Neural progenitor cell (in vitro differentiated cells): ENCODE measurements at regions not wholly inside any gene's neighbourhood (a gene's known extent, or its start where the extent isn't known, plus 50 kb on each side); places are given as distances from the start of the nearest gene placed in this dataset.
"Not testable (repeated sequence)": the region's sequence is repeated elsewhere in the genome, so short reads cannot be mapped to it uniquely, and the experiment has no call there.

Experiments used
- DNase-seq: peaks from one replicate; pipeline ENCODE4 v3.0.0-alpha.2; 2016; ENCODE audit warnings: low spot score
- H2AFZ ChIP-seq: fragments of 200-600 bp; sonication (generic); replicated peaks from 2 replicates; pipeline ENCODE4 v1.6.1; 2016; ENCODE audit warnings: antibody characterized with exemption
- H3F3A ChIP-seq: fragments of 200-600 bp; sonication (generic); 2 replicates; pipeline ENCODE4 v1.6.1; 2016; ENCODE audit warnings: antibody characterized with exemption, low read depth
- H3K27ac ChIP-seq: fragments of 200-600 bp; sonication (generic); 2 replicates; pipeline ENCODE4 v1.5.1; 2016; ENCODE audit warnings: mild to moderate bottlenecking
- H3K27me3 ChIP-seq: fragments of 200-600 bp; sonication (generic); 2 replicates; pipeline ENCODE4 v1.6.1; 2016; ENCODE audit warnings: mild to moderate bottlenecking, moderate library complexity
- H3K36me3 ChIP-seq: fragments of 200-600 bp; sonication (generic); 2 replicates; pipeline ENCODE4 v1.5.1; 2016
- H3K4me1 ChIP-seq: fragments of 200-600 bp; sonication (generic); 2 replicates; pipeline ENCODE4 v1.6.1; 2016; ENCODE audit warnings: mixed run types
- H3K4me2 ChIP-seq: fragments of 200-600 bp; sonication (generic); 2 replicates; pipeline ENCODE4 v1.6.1; 2016
- H3K4me3 ChIP-seq: fragments of 200-600 bp; sonication (generic); 2 replicates; pipeline ENCODE4 v1.5.1; 2016
- H3K79me2 ChIP-seq: fragments of 200-600 bp; sonication (generic); 2 replicates; pipeline ENCODE4 v1.6.1; 2016; ENCODE audit warnings: low read depth
- H3K9ac ChIP-seq: fragments of 200-600 bp; sonication (generic); 2 replicates; pipeline ENCODE4 v1.6.1; 2016
- H3K9me3 ChIP-seq: fragments of 200-600 bp; sonication (generic); 2 replicates; pipeline ENCODE4 v1.5.1; 2016; ENCODE audit warnings: low read depth
- H4K20me1 ChIP-seq: fragments of 200-600 bp; sonication (generic); 2 replicates; pipeline ENCODE4 v1.6.1; 2016; ENCODE audit warnings: low read depth
- H3K27ac Mint-ChIP-seq: 3 replicates; pipeline ENCODE4 v1.8.0; 2021; ENCODE audit warnings: mixed read lengths
- H3K27me3 Mint-ChIP-seq: 2 replicates; pipeline ENCODE4 v1.8.0; 2022; ENCODE audit warnings: low read depth, mild to moderate bottlenecking, inconsistent platforms, moderate library complexity, mixed read lengths; ENCODE audit not compliant: insufficient read depth
- H3K36me3 Mint-ChIP-seq: 3 replicates; pipeline ENCODE4 v1.8.0; 2021; ENCODE audit warnings: mixed read lengths
- H3K4me1 Mint-ChIP-seq: 3 replicates; pipeline ENCODE4 v1.8.0; 2021; ENCODE audit warnings: mixed read lengths
- H3K4me3 Mint-ChIP-seq: 3 replicates; pipeline ENCODE4 v1.8.0; 2021; ENCODE audit warnings: mild to moderate bottlenecking, moderate library complexity, mixed read lengths
- H3K9me3 Mint-ChIP-seq: 3 replicates; pipeline ENCODE4 v1.8.0; 2020; ENCODE audit warnings: mixed read lengths
- CTCF ChIP-seq: fragments of 200-600 bp; sonication (generic); IDR thresholded peaks from 2 replicates; pipeline ENCODE4 v1.5.1; 2017; ENCODE audit warnings: antibody characterized with exemption, mild to moderate bottlenecking
- EZH2 ChIP-seq: fragments of 200-600 bp; sonication (generic); IDR thresholded peaks from 2 replicates; pipeline ENCODE4 v1.6.1; 2017; ENCODE audit warnings: antibody characterized with exemption, mild to moderate bottlenecking, moderate library complexity
- EZH2phosphoT487 ChIP-seq: fragments of 200-600 bp; sonication (generic); IDR thresholded peaks from 2 replicates; pipeline ENCODE4 v1.6.1; 2017; ENCODE audit warnings: antibody characterized with exemption

GRCh38 chr10:83518779-83519178 lies 620.5 kb upstream of the GHITM start:
- Mint-ChIP-seq H3K27me3 (peaks cover 3% of the 10 kb centered on the region), H3K4me1 (peaks cover 26% of the 10 kb centered on the region), H3K27ac (no peak overlapping the region), H3K36me3 (no peaks in the 10 kb centered on the region), H3K4me3 (no peak overlapping the region), H3K9me3 (no peaks in the 10 kb centered on the region)
- no peaks in the 10 kb centered on the region for H3K79me2 ChIP-seq
- DNase-seq, result no peak
- peaks cover 11% of the 10 kb centered on the region for H3K4me1 ChIP-seq
- H2AFZ ChIP-seq, result no peak overlapping the region
- H3K4me3 ChIP-seq, result no peak overlapping the region
- H3F3A ChIP-seq, result no peaks in the 10 kb centered on the region
- no peaks in the 10 kb centered on the region for H3K27me3 ChIP-seq
- no peak overlapping the region for H3K9ac ChIP-seq
- no peak for TF ChIP-seq CTCF
- no peak for TF ChIP-seq EZH2phosphoT487
- no peak for TF ChIP-seq EZH2
- no peak overlapping the region for H3K4me2 ChIP-seq
- H3K9me3 ChIP-seq, result no peaks in the 10 kb centered on the region
- no peak overlapping the region for H3K27ac ChIP-seq
- no peaks in the 10 kb centered on the region for H3K36me3 ChIP-seq
- H4K20me1 ChIP-seq, result no peaks in the 10 kb centered on the region

GRCh38 chr10:83520386-83520785 lies 618.9 kb upstream of the GHITM start:
- not testable (repeated sequence) for H3K4me3 ChIP-seq, H3K27ac Mint-ChIP-seq, H3K79me2 ChIP-seq, H3K9me3 ChIP-seq, H3F3A ChIP-seq, H3K4me2 ChIP-seq, H3K9ac ChIP-seq, H2AFZ ChIP-seq, DNase-seq, H3K27ac ChIP-seq, H4K20me1 ChIP-seq, H3K36me3 ChIP-seq, H3K4me3 Mint-ChIP-seq, H3K27me3 Mint-ChIP-seq, H3K9me3 Mint-ChIP-seq, H3K36me3 Mint-ChIP-seq, H3K27me3 ChIP-seq
- peaks cover 11% of the 10 kb centered on the region for H3K4me1 ChIP-seq
- H3K4me1 Mint-ChIP-seq, result peaks cover 26% of the 10 kb centered on the region

- Mint-ChIP-seq H3K9me3 (peaks cover 2% of the 10 kb centered on the region), H3K27ac (no peak overlapping the region), H3K4me3 (no peak overlapping the region), H3K36me3 (no peaks in the 10 kb centered on the region), H3K27me3 (peaks cover 5% of the 10 kb centered on the region), H3K4me1 (peaks cover 14% of the 10 kb centered on the region)
- no peak overlapping the region for H3K4me3 ChIP-seq
- H3K27me3 ChIP-seq, result no peaks in the 10 kb centered on the region
- DNase-seq, result no peak
- H3K27ac ChIP-seq, result no peak overlapping the region
- H3K4me1 ChIP-seq, result peaks cover 3% of the 10 kb centered on the region
- no peaks in the 10 kb centered on the region for H3K36me3 ChIP-seq
- no peaks in the 10 kb centered on the region for H3F3A ChIP-seq
- TF ChIP-seq EZH2phosphoT487 (no peak), EZH2 (no peak), CTCF (no peak)
- no peaks in the 10 kb centered on the region for H3K79me2 ChIP-seq
- no peak overlapping the region for H2AFZ ChIP-seq
- no peak overlapping the region for H3K9ac ChIP-seq
- no peaks in the 10 kb centered on the region for H3K9me3 ChIP-seq
- H4K20me1 ChIP-seq, result no peaks in the 10 kb centered on the region
- H3K4me2 ChIP-seq, result no peak overlapping the region
Measured at GRCh38 chr10:83522456-83522855, 616.9 kb upstream of the GHITM start.

- Mint-ChIP-seq H3K4me1 (peaks cover 12% of the 10 kb centered on the region), H3K9me3 (peaks cover 6% of the 10 kb centered on the region), H3K36me3 (no peaks in the 10 kb centered on the region), H3K27me3 (peaks cover 5% of the 10 kb centered on the region), H3K4me3 (no peak overlapping the region), H3K27ac (no peak overlapping the region)
- Histone ChIP-seq H3K4me1 (no peaks in the 10 kb centered on the region), H3K9me3 (no peaks in the 10 kb centered on the region), H3F3A (no peaks in the 10 kb centered on the region), H4K20me1 (no peaks in the 10 kb centered on the region), H3K4me2 (no peak overlapping the region), H3K9ac (no peak overlapping the region), H3K27ac (no peak overlapping the region), H3K4me3 (no peak overlapping the region), H3K27me3 (no peaks in the 10 kb centered on the region), H3K36me3 (no peaks in the 10 kb centered on the region), H3K79me2 (no peaks in the 10 kb centered on the region), H2AFZ (no peak overlapping the region)
- TF ChIP-seq EZH2 (no peak), EZH2phosphoT487 (no peak), CTCF (no peak)
- no peak for DNase-seq
Measured at GRCh38 chr10:83522881-83523386, 616.4 kb upstream of the GHITM start.
